Fibroblast of pulmonary artery (primary cell): ENCODE measurements at regions not wholly inside any gene's neighbourhood (a gene's known extent, or its start where the extent isn't known, plus 50 kb on each side); places are given as distances from the start of the nearest gene placed in this dataset.

Experiments used
- DNase-seq: peaks from one replicate; pipeline ENCODE4 v3.0.0-alpha.2; 2010; ENCODE audit warnings: low read depth
- H3K4me3 ChIP-seq: replicated peaks from 2 replicates; pipeline ENCODE4 v1.5.1; 2011; ENCODE audit warnings: low read depth, mild to moderate bottlenecking, control low read depth, low read length, moderate library complexity
- CTCF ChIP-seq: IDR thresholded peaks from 2 replicates; pipeline ENCODE4 v1.5.1; 2011; ENCODE audit warnings: mild to moderate bottlenecking, control low read depth, low read length, inconsistent platforms; ENCODE audit errors: missing control alignments

DNA sequence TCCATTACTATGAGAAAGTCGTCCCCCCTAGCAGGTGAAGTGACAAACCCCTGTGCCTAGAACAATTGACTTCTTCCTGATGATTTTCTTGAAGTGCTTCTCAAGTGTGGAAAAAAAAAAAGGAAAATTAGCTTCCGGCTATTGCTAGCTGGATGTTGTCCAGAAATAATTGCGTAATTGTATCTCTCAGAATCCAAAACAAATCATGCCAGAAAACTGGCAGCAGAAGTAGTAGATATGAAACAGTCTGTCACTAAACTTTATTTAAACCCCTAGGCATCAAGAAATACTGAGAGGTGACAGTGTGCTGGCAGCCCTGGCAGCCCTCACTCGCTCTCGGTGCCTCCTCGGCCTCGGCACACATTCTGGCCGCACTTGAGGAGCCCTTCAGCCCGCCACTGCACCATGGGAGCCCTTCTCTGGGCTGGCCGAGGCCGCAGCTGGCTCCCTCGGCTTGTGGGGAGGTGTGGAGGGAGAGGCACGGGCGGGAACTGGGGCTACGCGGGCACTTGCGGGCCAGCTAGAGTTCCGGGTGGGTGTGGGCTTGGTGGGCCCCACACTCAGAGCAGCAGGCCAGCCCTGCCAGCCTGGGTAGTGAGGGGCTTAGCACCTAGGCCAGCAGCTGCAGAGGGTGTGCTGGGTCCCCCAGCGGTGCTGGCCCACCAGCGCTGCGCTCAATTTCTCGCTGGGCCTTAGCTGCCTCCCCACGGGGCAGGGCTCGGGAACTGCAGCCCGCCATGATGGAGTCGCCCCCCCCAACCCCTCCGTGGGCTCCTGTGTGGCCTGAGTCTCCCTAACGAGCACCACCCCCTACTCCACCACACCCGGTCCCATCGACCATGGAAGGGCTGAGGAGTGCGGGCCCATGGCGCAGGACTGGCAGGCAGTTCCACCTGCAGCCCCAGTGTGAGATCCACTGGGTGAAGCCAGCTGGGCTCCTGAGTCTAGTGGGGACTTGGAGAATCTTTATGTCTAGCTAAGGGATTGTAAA, 80.5 kb upstream of the ABCA12 start:
- TF ChIP-seq CTCF = no peak

GRCh38 chr2:215216806-215217205, 78.4 kb upstream of the ABCA12 start:
- no peak for DNase-seq
- no peak for TF ChIP-seq CTCF
- H3K4me3 ChIP-seq = no peak overlapping the region

More for the DNA sequence above, 80.5 kb upstream of the ABCA12 start:
- no peak overlapping the region for H3K4me3 ChIP-seq
- DNase-seq = peak; percentile 49

GRCh38 chr2:215215637-215216036, 77.2 kb upstream of the ABCA12 start:
- no peak for DNase-seq
- no peak overlapping the region for H3K4me3 ChIP-seq
- no peak for TF ChIP-seq CTCF

DNA sequence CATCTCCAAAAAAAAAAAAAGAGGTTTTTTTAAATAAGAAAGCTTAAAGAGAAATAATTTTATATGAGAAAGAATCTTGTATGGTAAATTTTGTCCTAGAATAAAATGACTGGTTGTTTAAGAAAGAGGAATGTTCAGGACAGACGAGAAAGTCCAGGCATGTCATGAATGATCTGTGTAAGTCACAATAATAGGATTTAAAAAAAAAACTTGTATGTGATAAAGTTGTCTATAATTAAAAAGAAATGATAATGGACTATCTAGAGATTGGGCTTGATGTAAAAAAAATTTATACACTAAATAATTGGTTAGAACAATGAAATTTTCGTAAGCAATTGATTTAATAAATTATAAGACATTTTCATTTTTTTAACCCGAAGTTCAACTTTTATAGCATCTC, 71.7 kb upstream of the ABCA12 start:
- TF ChIP-seq CTCF = no peak
- no peak overlapping the region for H3K4me3 ChIP-seq
- DNase-seq = no peak

GRCh38 chr2:215207791-215208367, 69.5 kb upstream of the ABCA12 start:
- no peak for DNase-seq
- no peak for TF ChIP-seq CTCF
- H3K4me3 ChIP-seq = no peak overlapping the region

DNA sequence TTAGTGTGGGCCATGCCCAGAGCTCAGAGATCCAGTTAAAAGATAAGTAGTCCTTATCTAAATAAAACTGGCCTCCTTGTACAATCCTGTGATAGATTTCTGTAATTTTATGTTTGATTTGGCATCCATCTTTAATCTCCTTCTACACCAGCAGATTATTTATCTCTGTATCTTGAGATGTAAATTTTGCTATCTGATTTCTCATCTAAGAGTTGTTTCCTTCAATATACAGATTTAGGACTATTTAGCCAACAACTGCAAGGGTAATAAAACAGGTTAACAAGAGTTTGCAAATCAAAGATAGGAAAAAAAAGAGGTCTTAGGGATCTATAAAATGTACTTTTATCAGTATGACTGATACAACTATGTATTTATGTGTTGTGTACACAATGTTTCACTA, 68.6 kb upstream of the ABCA12 start:
- no peak for TF ChIP-seq CTCF
- no peak for DNase-seq
- no peak overlapping the region for H3K4me3 ChIP-seq

GRCh38 chr2:215205787-215206186, 67.4 kb upstream of the ABCA12 start:
- TF ChIP-seq CTCF = no peak
- no peak overlapping the region for H3K4me3 ChIP-seq
- no peak for DNase-seq
